HL-60 (cell line): ENCODE measurements at regions not wholly inside any gene's neighbourhood (a gene's known extent, or its start where the extent isn't known, plus 50 kb on each side); places are given as distances from the start of the nearest gene placed in this dataset.

ENCODE experiments used
- DNase-seq, 2 experiments: peaks; one replicate each; pipeline ENCODE4 v3.0.0-alpha.2; 2010 to 2020; ENCODE audit warnings: low read depth in 1 of 2, low spot score in 1 of 2
- H3K27ac ChIP-seq: fragments of 250-450 bp; sonication (Bioruptor Pico); replicated peaks from 2 replicates; pipeline ENCODE4 v1.5.1; 2020; ENCODE audit warnings: mild to moderate bottlenecking, moderate library complexity
- H3K27me3 ChIP-seq: fragments of 250-450 bp; sonication (Bioruptor Pico); 2 replicates; pipeline ENCODE4 v1.5.1; 2021; ENCODE audit warnings: mild to moderate bottlenecking, moderate library complexity; ENCODE audit not compliant: insufficient read depth, poor library complexity, severe bottlenecking
- H3K4me3 ChIP-seq: replicated peaks from 2 replicates; pipeline ENCODE4 v1.5.1; 2011; ENCODE audit warnings: mild to moderate bottlenecking, control low read depth, low read length; ENCODE audit not compliant: insufficient read depth
- GABPA ChIP-seq: IDR thresholded peaks from 2 replicates; pipeline ENCODE4 v1.6.1; 2012; ENCODE audit warnings: low read depth
- POLR2AphosphoS5 ChIP-seq: IDR thresholded peaks from 2 replicates; pipeline ENCODE4 v1.6.1; 2012; ENCODE audit warnings: low read depth
- SPI1 ChIP-seq: IDR thresholded peaks from 2 replicates; pipeline ENCODE4 v1.6.1; 2012; ENCODE audit warnings: low read depth, mild to moderate bottlenecking, borderline replicate concordance
- TF ChIP-seq, protein P1 (sequence below): IDR thresholded peaks from one replicate; pipeline ENCODE4 v1.5.1; 2011; ENCODE audit warnings: low read length, control low read depth, inconsistent platforms; ENCODE audit not compliant: insufficient read depth
- TF ChIP-seq, protein P2 (sequence below): IDR thresholded peaks from 2 replicates; pipeline ENCODE4 v1.6.1; 2012; ENCODE audit warnings: low read depth; ENCODE audit not compliant: insufficient replicate concordance

- Histone ChIP-seq H3K27ac (no peak overlapping the region), H3K4me3 (no peak overlapping the region), H3K27me3 (no peaks in the 10 kb centered on the region)
- no peak for TF ChIP-seq GABPA
- no peak for TF ChIP-seq POLR2AphosphoS5
- TF ChIP-seq SPI1 = no peak
- no peak for DNase-seq
Measured at GRCh38 chr16:8376858-8377257, 213.5 kb downstream of the TMEM114 start.

DNA sequence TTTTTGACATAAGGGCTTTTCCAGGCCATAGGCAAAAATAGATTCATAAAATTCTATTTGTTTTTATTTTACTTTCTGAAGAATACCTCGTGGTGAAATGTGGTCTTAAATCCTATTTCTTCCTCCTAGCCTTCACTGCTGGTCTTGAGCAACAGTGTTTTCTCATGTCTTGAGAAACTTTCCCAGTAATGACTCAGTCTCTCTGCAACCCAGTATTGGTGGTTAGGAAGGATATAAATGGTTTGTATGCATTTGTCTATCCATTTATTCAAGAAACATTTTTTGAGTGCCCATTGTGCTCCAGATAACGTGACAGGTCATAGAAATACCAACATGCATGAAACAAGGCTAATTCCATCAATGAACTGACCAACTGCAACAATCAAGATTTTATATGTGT is 213.9 kb downstream of the TMEM114 start:
- DNase-seq = peak in 1 of 2 experiments; percentile 7
- no peak overlapping the region for H3K4me3 ChIP-seq
- no peak overlapping the region for H3K27ac ChIP-seq
- no peak for TF ChIP-seq SPI1
- no peak for TF ChIP-seq GABPA
- TF ChIP-seq, protein P1, sequence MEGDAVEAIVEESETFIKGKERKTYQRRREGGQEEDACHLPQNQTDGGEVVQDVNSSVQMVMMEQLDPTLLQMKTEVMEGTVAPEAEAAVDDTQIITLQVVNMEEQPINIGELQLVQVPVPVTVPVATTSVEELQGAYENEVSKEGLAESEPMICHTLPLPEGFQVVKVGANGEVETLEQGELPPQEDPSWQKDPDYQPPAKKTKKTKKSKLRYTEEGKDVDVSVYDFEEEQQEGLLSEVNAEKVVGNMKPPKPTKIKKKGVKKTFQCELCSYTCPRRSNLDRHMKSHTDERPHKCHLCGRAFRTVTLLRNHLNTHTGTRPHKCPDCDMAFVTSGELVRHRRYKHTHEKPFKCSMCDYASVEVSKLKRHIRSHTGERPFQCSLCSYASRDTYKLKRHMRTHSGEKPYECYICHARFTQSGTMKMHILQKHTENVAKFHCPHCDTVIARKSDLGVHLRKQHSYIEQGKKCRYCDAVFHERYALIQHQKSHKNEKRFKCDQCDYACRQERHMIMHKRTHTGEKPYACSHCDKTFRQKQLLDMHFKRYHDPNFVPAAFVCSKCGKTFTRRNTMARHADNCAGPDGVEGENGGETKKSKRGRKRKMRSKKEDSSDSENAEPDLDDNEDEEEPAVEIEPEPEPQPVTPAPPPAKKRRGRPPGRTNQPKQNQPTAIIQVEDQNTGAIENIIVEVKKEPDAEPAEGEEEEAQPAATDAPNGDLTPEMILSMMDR = no peak
- TF ChIP-seq, protein P2, sequence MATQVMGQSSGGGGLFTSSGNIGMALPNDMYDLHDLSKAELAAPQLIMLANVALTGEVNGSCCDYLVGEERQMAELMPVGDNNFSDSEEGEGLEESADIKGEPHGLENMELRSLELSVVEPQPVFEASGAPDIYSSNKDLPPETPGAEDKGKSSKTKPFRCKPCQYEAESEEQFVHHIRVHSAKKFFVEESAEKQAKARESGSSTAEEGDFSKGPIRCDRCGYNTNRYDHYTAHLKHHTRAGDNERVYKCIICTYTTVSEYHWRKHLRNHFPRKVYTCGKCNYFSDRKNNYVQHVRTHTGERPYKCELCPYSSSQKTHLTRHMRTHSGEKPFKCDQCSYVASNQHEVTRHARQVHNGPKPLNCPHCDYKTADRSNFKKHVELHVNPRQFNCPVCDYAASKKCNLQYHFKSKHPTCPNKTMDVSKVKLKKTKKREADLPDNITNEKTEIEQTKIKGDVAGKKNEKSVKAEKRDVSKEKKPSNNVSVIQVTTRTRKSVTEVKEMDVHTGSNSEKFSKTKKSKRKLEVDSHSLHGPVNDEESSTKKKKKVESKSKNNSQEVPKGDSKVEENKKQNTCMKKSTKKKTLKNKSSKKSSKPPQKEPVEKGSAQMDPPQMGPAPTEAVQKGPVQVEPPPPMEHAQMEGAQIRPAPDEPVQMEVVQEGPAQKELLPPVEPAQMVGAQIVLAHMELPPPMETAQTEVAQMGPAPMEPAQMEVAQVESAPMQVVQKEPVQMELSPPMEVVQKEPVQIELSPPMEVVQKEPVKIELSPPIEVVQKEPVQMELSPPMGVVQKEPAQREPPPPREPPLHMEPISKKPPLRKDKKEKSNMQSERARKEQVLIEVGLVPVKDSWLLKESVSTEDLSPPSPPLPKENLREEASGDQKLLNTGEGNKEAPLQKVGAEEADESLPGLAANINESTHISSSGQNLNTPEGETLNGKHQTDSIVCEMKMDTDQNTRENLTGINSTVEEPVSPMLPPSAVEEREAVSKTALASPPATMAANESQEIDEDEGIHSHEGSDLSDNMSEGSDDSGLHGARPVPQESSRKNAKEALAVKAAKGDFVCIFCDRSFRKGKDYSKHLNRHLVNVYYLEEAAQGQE = no peak
- TF ChIP-seq POLR2AphosphoS5 = no peak
- no peaks in the 10 kb centered on the region for H3K27me3 ChIP-seq

DNA sequence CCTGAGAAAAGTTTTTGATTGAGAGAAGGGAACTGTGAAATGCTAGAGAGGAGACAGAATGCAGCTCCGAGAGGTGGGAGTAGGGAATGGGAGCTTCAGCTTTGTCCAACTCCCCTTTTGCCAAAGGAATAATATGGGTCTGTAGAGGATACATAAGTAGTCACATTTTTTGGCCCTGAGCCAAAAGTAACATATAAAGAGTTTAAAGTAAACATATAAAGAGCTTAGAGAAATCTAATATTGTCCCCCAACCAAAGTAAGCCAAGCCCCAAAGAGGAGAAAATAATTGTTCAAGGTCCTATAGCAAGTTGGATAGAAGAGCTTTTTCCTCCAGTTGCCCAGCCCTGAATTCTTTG is 215.1 kb downstream of the TMEM114 start:
- no peak for DNase-seq
- H3K27ac ChIP-seq = no peak overlapping the region
- no peaks in the 10 kb centered on the region for H3K27me3 ChIP-seq
- H3K4me3 ChIP-seq = no peak overlapping the region
- TF ChIP-seq, protein P2 = no peak
- TF ChIP-seq GABPA (no peak), SPI1 (no peak), POLR2AphosphoS5 (no peak)
- TF ChIP-seq, protein P1 = no peak

DNA sequence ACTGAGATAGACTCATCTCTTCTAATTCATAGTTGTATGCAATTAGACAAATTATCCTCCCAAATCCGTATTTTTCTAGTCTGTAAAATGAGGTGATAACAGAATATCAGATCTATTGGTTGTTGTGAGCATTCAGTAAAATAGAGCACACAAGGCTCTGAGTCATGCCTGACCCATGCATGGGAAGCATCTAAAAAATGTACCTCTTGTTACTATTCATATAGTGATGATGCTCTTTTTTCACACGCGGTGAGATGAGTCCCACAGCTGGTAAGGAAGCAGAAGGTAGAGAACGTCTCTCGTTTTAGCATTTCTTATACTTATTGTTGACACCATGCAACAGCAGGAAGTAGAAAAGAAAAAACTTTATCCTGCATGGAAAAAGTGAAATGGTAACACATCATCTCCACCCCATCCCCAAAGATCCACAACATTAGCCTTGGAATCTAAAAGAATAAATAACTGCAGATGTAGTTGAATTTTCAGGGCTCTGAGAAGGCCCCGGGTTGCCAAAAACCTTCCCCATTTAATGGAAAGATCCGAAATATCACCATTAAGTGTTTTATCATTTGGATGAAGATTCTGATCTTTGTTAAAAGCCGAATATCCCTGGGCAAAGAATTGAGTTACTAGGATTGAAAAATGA is 215.6 kb downstream of the TMEM114 start:
- Histone ChIP-seq H3K27ac (no peak overlapping the region), H3K4me3 (no peak overlapping the region), H3K27me3 (no peaks in the 10 kb centered on the region)
- DNase-seq = no peak
- TF ChIP-seq, protein P2 = no peak
- TF ChIP-seq, protein P1 = no peak
- TF ChIP-seq GABPA = no peak
- TF ChIP-seq POLR2AphosphoS5 = no peak
- no peak for TF ChIP-seq SPI1
